Effector memory CD8-positive, alpha-beta T cell (primary cell): ENCODE measurements at regions not wholly inside any gene's neighbourhood (a gene's known extent, or its start where the extent isn't known, plus 50 kb on each side); places are given as distances from the start of the nearest gene placed in this dataset.
A peak's percentile ranks its signal among the peaks of the same experiment; 100 is the strongest.

ENCODE experiments used
- ATAC-seq: fragments of 150-1000 bp; cut with Tn5 transposase; replicated peaks from 2 replicates; pipeline ENCODE4 v1.10.0; 2021; ENCODE audit warnings: mild to moderate bottlenecking, moderate library complexity
- DNase-seq, 3 experiments: peaks; one replicate each; pipeline ENCODE4 v3.0.0; 2021
- H3K27ac Mint-ChIP-seq, 2 donors: one replicate each; pipeline ENCODE4 v1.8.0; 2022; ENCODE audit warnings: mild to moderate bottlenecking in 2 of 2, mixed read lengths in 2 of 2, moderate library complexity in 2 of 2
- H3K27me3 Mint-ChIP-seq, 2 donors: one replicate each; pipeline ENCODE4 v1.8.0; 2022; ENCODE audit warnings: mixed read lengths in 2 of 2
- H3K36me3 Mint-ChIP-seq: one replicate; pipeline ENCODE4 v1.8.0; 2022; ENCODE audit warnings: mild to moderate bottlenecking, moderate library complexity, mixed read lengths; ENCODE audit not compliant: insufficient read depth
- H3K4me1 Mint-ChIP-seq, 2 donors: one replicate each; pipeline ENCODE4 v1.8.0; 2022; ENCODE audit warnings: low read depth in 2 of 2, mixed read lengths in 2 of 2
- H3K4me3 Mint-ChIP-seq, 2 donors: one replicate each; pipeline ENCODE4 v1.8.0; 2022; ENCODE audit warnings: mild to moderate bottlenecking in 2 of 2, mixed read lengths in 2 of 2, moderate library complexity in 2 of 2
- H3K9me3 Mint-ChIP-seq, 2 donors: one replicate each; pipeline ENCODE4 v1.8.0; 2022; ENCODE audit warnings: mixed read lengths in 2 of 2

- Mint-ChIP-seq H3K9me3 (no peaks in the 10 kb centered on the region), H3K36me3 (peaks cover 6% of the 10 kb centered on the region)
- DNase-seq = no peak
Measured at GRCh38 chr12:107405436-107405835, 280.2 kb upstream of the PWP1 start.

GRCh38 chr12:107406932-107407331 lies 278.7 kb upstream of the PWP1 start:
- Mint-ChIP-seq H3K27ac (no peak overlapping the region), H3K9me3 (no peaks in the 10 kb centered on the region)
- no peak for ATAC-seq

More at GRCh38 chr12:107405436-107405835, 280.2 kb upstream of the PWP1 start:
- no peak for ATAC-seq
- Mint-ChIP-seq H3K27me3 (no peaks in the 10 kb centered on the region), H3K27ac (no peak overlapping the region), H3K4me1 (peaks cover 6 to 15% of the 10 kb centered on the region in 2 donors), H3K4me3 (no peak overlapping the region)

GRCh38 chr12:107411792-107412535 lies 273.6 kb upstream of the PWP1 start:
- no peak for DNase-seq
- no peak overlapping the region for H3K4me3 Mint-ChIP-seq
- H3K36me3 Mint-ChIP-seq = peaks cover 5% of the 10 kb centered on the region
- no peak for ATAC-seq
- H3K4me1 Mint-ChIP-seq = no peaks in the 10 kb centered on the region
- H3K27ac Mint-ChIP-seq = no peak overlapping the region
- no peaks in the 10 kb centered on the region for H3K9me3 Mint-ChIP-seq
- no peaks in the 10 kb centered on the region for H3K27me3 Mint-ChIP-seq

More at GRCh38 chr12:107406932-107407331, 278.7 kb upstream of the PWP1 start:
- Mint-ChIP-seq H3K4me1 (peaks cover 6 to 7% of the 10 kb centered on the region in 2 donors), H3K4me3 (no peak overlapping the region), H3K27me3 (no peaks in the 10 kb centered on the region), H3K36me3 (peaks cover 6% of the 10 kb centered on the region)
- DNase-seq = no peak

GRCh38 chr12:107415071-107415470 lies 270.5 kb upstream of the PWP1 start:
- H3K4me3 Mint-ChIP-seq = no peak overlapping the region
- H3K36me3 Mint-ChIP-seq = peaks cover 8% of the 10 kb centered on the region
- no peaks in the 10 kb centered on the region for H3K9me3 Mint-ChIP-seq
- H3K27me3 Mint-ChIP-seq = no peaks in the 10 kb centered on the region
- ATAC-seq (no peak), DNase-seq (no peak)
- no peaks in the 10 kb centered on the region for H3K4me1 Mint-ChIP-seq
- no peak overlapping the region for H3K27ac Mint-ChIP-seq

GRCh38 chr12:107415834-107416233 lies 269.8 kb upstream of the PWP1 start:
- no peaks in the 10 kb centered on the region for H3K9me3 Mint-ChIP-seq
- H3K4me3 Mint-ChIP-seq = no peak overlapping the region
- H3K27ac Mint-ChIP-seq = no peak overlapping the region
- ATAC-seq (no peak), DNase-seq (no peak)
- H3K27me3 Mint-ChIP-seq = no peaks in the 10 kb centered on the region
- peaks cover 8% of the 10 kb centered on the region for H3K36me3 Mint-ChIP-seq
- no peaks in the 10 kb centered on the region for H3K4me1 Mint-ChIP-seq

- no peaks in the 10 kb centered on the region for H3K27me3 Mint-ChIP-seq
- no peak overlapping the region for H3K4me3 Mint-ChIP-seq
- no peak for DNase-seq
- H3K36me3 Mint-ChIP-seq = peaks cover 8% of the 10 kb centered on the region
- no peak for ATAC-seq
- H3K27ac Mint-ChIP-seq = no peak overlapping the region
- H3K9me3 Mint-ChIP-seq = no peaks in the 10 kb centered on the region
- H3K4me1 Mint-ChIP-seq = no peaks in the 10 kb centered on the region
Measured at GRCh38 chr12:107417004-107417403, 268.6 kb upstream of the PWP1 start.

- DNase-seq = no peak
- no peak for ATAC-seq
- Mint-ChIP-seq H3K4me3 (no peak overlapping the region), H3K9me3 (no peaks in the 10 kb centered on the region), H3K4me1 (no peaks in the 10 kb centered on the region), H3K27me3 (no peaks in the 10 kb centered on the region), H3K27ac (no peak overlapping the region), H3K36me3 (peaks cover 8% of the 10 kb centered on the region)
Measured at GRCh38 chr12:107418981-107419380, 266.6 kb upstream of the PWP1 start.

- ATAC-seq (no peak), DNase-seq (no peak)
- peaks cover 0 to 5% of the 10 kb centered on the region in 2 donors for H3K9me3 Mint-ChIP-seq
- H3K4me3 Mint-ChIP-seq = no peak overlapping the region
- no peak overlapping the region for H3K27ac Mint-ChIP-seq
- no peaks in the 10 kb centered on the region for H3K36me3 Mint-ChIP-seq
- H3K27me3 Mint-ChIP-seq = peaks cover 0 to 6% of the 10 kb centered on the region in 2 donors
- H3K4me1 Mint-ChIP-seq = peaks cover 0 to 3% of the 10 kb centered on the region in 2 donors
Measured at GRCh38 chr12:107423531-107423930, 262.1 kb upstream of the PWP1 start.

GRCh38 chr12:107429006-107429705 lies 256.4 kb upstream of the PWP1 start:
- peaks cover 10 to 13% of the 10 kb centered on the region in 2 donors for H3K4me1 Mint-ChIP-seq
- H3K9me3 Mint-ChIP-seq = peaks cover 0 to 5% of the 10 kb centered on the region in 2 donors
- H3K4me3 Mint-ChIP-seq = no peak overlapping the region
- ATAC-seq = no peak
- no peak for DNase-seq
- no peaks in the 10 kb centered on the region for H3K36me3 Mint-ChIP-seq
- H3K27ac Mint-ChIP-seq = no peak overlapping the region
- peaks cover 0 to 6% of the 10 kb centered on the region in 2 donors for H3K27me3 Mint-ChIP-seq

GRCh38 chr12:107431942-107432341 lies 253.7 kb upstream of the PWP1 start:
- ATAC-seq = peak; percentile 29
- Mint-ChIP-seq H3K4me3 (no peak overlapping the region), H3K4me1 (peaks cover 10 to 13% of the 10 kb centered on the region in 2 donors), H3K9me3 (peaks cover 0 to 2% of the 10 kb centered on the region in 2 donors), H3K36me3 (no peaks in the 10 kb centered on the region), H3K27ac (peak overlapping the region in 1 of 2 donors; percentile 30), H3K27me3 (peaks cover 0 to under 1% of the 10 kb centered on the region in 2 donors)
- no peak for DNase-seq

- Mint-ChIP-seq H3K27me3 (no peaks in the 10 kb centered on the region), H3K9me3 (no peaks in the 10 kb centered on the region), H3K4me1 (peaks cover 16 to 17% of the 10 kb centered on the region in 2 donors), H3K27ac (no peak overlapping the region), H3K4me3 (no peak overlapping the region), H3K36me3 (no peaks in the 10 kb centered on the region)
- ATAC-seq (no peak), DNase-seq (no peak)
Measured at GRCh38 chr12:107435072-107435471, 250.5 kb upstream of the PWP1 start.

- H3K27ac Mint-ChIP-seq = no peak overlapping the region
Measured at GRCh38 chr12:107435520-107435919, 250.1 kb upstream of the PWP1 start.

GRCh38 chr12:107436376-107436775 lies 249.2 kb upstream of the PWP1 start:
- ATAC-seq (no peak), DNase-seq (no peak)
- H3K27ac Mint-ChIP-seq = no peak overlapping the region
- peaks cover 22 to 25% of the 10 kb centered on the region in 2 donors for H3K4me1 Mint-ChIP-seq
- no peaks in the 10 kb centered on the region for H3K27me3 Mint-ChIP-seq
- H3K4me3 Mint-ChIP-seq = no peak overlapping the region
- H3K9me3 Mint-ChIP-seq = no peaks in the 10 kb centered on the region
- H3K36me3 Mint-ChIP-seq = no peaks in the 10 kb centered on the region

More at GRCh38 chr12:107435520-107435919, 250.1 kb upstream of the PWP1 start:
- no peaks in the 10 kb centered on the region for H3K27me3 Mint-ChIP-seq
- ATAC-seq (no peak), DNase-seq (no peak)
- H3K4me1 Mint-ChIP-seq = peaks cover 21% of the 10 kb centered on the region in 2 donors
- no peaks in the 10 kb centered on the region for H3K9me3 Mint-ChIP-seq
- no peaks in the 10 kb centered on the region for H3K36me3 Mint-ChIP-seq
- no peak overlapping the region for H3K4me3 Mint-ChIP-seq

GRCh38 chr12:107436836-107437235 lies 248.8 kb upstream of the PWP1 start:
- Mint-ChIP-seq H3K27ac (no peak overlapping the region), H3K27me3 (no peaks in the 10 kb centered on the region), H3K9me3 (no peaks in the 10 kb centered on the region), H3K4me1 (peaks cover 22 to 23% of the 10 kb centered on the region in 2 donors), H3K4me3 (no peak overlapping the region), H3K36me3 (no peaks in the 10 kb centered on the region)
- ATAC-seq = no peak
- DNase-seq = no peak
